GM12872 (cell line): ENCODE measurements at regions not wholly inside any gene's neighbourhood (a gene's known extent, or its start where the extent isn't known, plus 50 kb on each side); places are given as distances from the start of the nearest gene placed in this dataset.
A peak's percentile ranks its signal among the peaks of the same experiment; 100 is the strongest.

Source experiments
- TF ChIP-seq, protein P1 (sequence below): IDR thresholded peaks from 3 replicates; pipeline ENCODE4 v1.5.1; 2011; ENCODE audit warnings: low read depth, mild to moderate bottlenecking, low read length, moderate library complexity; ENCODE audit not compliant: insufficient read depth

DNA sequence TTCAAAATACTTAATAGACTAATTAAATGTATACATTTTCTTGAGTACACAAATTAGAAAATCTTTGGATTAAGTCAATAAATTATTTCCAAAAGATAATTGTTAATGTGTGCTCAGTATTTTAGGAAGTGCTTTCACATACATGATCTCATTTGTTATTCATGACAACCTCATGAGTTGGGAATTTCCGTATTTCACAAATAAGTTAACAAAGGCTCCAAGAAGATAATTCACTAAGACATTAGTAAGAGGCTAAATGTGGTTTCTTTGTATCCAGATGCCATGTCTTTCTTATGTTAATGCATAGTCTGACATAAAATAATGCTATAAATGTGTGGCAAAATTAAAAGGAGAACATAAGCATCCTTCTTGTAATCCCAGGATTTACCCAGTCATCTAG, 79.5 kb upstream of the TCF21 start:
- TF ChIP-seq, protein P1, sequence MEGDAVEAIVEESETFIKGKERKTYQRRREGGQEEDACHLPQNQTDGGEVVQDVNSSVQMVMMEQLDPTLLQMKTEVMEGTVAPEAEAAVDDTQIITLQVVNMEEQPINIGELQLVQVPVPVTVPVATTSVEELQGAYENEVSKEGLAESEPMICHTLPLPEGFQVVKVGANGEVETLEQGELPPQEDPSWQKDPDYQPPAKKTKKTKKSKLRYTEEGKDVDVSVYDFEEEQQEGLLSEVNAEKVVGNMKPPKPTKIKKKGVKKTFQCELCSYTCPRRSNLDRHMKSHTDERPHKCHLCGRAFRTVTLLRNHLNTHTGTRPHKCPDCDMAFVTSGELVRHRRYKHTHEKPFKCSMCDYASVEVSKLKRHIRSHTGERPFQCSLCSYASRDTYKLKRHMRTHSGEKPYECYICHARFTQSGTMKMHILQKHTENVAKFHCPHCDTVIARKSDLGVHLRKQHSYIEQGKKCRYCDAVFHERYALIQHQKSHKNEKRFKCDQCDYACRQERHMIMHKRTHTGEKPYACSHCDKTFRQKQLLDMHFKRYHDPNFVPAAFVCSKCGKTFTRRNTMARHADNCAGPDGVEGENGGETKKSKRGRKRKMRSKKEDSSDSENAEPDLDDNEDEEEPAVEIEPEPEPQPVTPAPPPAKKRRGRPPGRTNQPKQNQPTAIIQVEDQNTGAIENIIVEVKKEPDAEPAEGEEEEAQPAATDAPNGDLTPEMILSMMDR, result no peak

GRCh38 chr6:133811557-133811956, 77.4 kb upstream of the TCF21 start:
- TF ChIP-seq, protein P1, result no peak

DNA sequence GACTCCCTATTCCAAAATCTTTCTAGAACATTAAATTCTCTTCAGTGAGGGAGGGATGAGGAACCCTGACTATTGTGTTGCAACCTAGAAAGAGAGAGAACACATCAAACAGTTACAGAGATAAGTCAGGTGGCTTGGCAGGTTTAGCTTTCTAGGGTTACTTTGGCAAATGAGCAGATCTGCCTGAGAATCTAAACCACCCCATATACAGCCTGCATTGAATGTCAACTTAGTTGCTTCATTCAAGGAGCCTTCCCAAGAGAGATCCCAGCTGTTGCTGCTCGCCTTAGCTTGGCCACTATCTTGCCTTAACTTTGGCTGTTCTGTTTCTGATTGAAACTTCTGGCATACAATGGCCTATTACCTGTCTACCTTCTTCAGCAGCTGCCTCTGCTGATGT, 74.7 kb upstream of the TCF21 start:
- TF ChIP-seq, protein P1, result no peak

DNA sequence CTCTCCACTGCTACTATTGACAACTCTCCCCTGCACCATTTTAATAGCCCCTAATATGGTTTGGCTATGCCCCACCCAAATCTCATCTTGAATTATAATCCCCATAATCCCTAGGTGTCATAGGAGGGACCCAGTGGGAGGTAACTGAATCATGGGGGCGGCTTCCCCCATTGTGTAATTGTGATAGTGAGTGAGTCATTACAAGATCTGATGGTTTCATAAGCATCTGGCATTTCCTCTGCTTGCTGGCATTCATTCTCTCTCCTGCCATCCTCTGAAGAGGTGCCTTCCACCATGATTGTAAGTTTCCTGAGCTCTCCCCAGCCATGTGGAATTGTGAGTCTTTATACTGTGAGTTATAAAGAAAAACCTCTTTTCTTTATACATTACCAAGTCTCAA, 74.1 kb upstream of the TCF21 start:
- TF ChIP-seq, protein P1, result no peak

DNA sequence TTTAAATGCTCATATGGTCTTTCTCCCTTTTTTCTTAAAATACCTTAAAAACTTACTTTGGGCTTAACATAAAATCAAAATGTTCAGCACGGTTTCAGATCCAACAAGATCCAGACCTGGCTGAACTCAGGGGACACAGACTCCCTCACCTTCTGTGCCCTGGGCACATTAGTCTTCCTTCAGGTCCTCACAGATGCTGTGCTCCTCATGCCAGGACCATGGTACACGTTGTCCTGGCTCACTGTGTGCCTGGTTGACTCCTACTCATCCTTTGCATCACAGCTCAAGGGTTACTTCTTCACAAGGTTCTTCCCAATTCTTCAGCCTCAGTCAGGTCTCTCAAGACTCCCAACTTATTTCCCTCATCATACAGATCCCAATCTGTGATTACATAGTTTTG, 73.6 kb upstream of the TCF21 start:
- TF ChIP-seq, protein P1, result no peak

GRCh38 chr6:133816171-133816570, 72.7 kb upstream of the TCF21 start:
- TF ChIP-seq, protein P1, result no peak

GRCh38 chr6:133817460-133818047, 71.4 kb upstream of the TCF21 start:
- TF ChIP-seq, protein P1, result peak; percentile 93
